Fibroblast of lung (primary cell): ENCODE measurements at regions not wholly inside any gene's neighbourhood (a gene's known extent, or its start where the extent isn't known, plus 50 kb on each side); places are given as distances from the start of the nearest gene placed in this dataset.

ENCODE experiments used
- EZH2 ChIP-seq: IDR thresholded peaks from 2 replicates; pipeline ENCODE4 v1.5.1; 2012; ENCODE audit warnings: low read length, control low read depth, mild to moderate bottlenecking; ENCODE audit errors: missing control alignments
- TF ChIP-seq, protein P1 (sequence below), 2 donors: IDR thresholded peaks in 1 of 2; conservative IDR thresholded peaks in 1 of 2; 1 replicate in 1 of 2; 2 replicates in 1 of 2; pipeline ENCODE4 v1.5.1; 2011 to 2012; ENCODE audit warnings: low read length in 2 of 2, control low read depth in 1 of 2, inconsistent platforms in 1 of 2, low read depth in 1 of 2, mild to moderate bottlenecking in 1 of 2

DNA sequence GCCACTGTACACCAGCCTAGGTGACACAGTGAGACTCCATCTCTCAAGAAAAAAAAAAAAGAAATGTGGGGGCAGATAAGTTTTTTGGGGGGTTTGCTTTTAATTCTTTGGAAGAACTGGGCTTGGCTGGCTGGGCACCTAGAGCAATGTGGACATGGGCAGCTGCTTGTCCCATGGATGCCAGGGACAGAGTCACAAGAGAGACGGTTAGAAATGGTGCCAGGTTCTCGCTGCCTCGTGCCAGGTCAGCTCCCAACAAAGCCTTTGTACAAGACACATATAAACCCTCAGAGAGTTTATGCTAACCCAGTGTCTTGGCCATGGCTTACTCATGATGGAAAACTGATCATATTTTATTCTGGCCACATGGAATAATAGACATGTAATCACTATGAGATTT, 76.2 kb upstream of the ESR1 start:
- TF ChIP-seq, protein P1, sequence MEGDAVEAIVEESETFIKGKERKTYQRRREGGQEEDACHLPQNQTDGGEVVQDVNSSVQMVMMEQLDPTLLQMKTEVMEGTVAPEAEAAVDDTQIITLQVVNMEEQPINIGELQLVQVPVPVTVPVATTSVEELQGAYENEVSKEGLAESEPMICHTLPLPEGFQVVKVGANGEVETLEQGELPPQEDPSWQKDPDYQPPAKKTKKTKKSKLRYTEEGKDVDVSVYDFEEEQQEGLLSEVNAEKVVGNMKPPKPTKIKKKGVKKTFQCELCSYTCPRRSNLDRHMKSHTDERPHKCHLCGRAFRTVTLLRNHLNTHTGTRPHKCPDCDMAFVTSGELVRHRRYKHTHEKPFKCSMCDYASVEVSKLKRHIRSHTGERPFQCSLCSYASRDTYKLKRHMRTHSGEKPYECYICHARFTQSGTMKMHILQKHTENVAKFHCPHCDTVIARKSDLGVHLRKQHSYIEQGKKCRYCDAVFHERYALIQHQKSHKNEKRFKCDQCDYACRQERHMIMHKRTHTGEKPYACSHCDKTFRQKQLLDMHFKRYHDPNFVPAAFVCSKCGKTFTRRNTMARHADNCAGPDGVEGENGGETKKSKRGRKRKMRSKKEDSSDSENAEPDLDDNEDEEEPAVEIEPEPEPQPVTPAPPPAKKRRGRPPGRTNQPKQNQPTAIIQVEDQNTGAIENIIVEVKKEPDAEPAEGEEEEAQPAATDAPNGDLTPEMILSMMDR (conservative IDR thresholded peaks at IDR 0.05 in 1 of 2, IDR thresholded peaks at IDR 0.05 in 1 of 2; ENCODE audit: low read depth in 1 of 2, low read length in 2 of 2): no peak
- TF ChIP-seq EZH2: no peak
